GM19468 (cell line): ENCODE measurements at regions not wholly inside any gene's neighbourhood (a gene's known extent, or its start where the extent isn't known, plus 50 kb on each side); places are given as distances from the start of the nearest gene placed in this dataset.
"Not testable (repeated sequence)": the region's sequence is repeated elsewhere in the genome, so short reads cannot be mapped to it uniquely, and the experiment has no call there.

ENCODE experiments used
- ATAC-seq: cut with Tn5 transposase; IDR thresholded peaks from one replicate; pipeline ENCODE4 v1.9.1; 2021; ENCODE audit warnings: mild to moderate bottlenecking, moderate library complexity, moderate number of reproducible peaks; ENCODE audit not compliant: unreplicated experiment; ENCODE audit errors: extremely low read depth

DNA sequence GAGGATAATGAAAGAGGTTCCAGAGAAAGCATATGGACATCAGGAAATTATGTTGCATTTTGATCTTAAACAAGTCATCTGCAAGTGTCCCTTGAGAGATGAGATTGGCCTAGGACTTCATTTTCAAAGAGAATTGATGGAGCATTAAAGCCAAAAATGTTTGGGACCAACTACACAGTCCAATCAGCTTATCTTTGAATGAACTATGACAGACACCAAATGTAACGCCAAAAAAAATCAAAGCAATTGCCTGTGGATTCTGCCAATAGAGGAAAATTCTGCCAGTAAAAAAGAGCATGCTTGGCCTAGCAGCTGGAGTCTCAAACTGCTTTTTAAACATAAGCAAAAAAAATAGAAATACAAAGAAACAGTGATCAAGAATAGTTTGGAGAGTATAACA, 594.5 kb upstream of the CHAC2 start:
- no peak for ATAC-seq

GRCh38 chr2:53170466-53170865, 597.1 kb upstream of the CHAC2 start:
- ATAC-seq: no peak

DNA sequence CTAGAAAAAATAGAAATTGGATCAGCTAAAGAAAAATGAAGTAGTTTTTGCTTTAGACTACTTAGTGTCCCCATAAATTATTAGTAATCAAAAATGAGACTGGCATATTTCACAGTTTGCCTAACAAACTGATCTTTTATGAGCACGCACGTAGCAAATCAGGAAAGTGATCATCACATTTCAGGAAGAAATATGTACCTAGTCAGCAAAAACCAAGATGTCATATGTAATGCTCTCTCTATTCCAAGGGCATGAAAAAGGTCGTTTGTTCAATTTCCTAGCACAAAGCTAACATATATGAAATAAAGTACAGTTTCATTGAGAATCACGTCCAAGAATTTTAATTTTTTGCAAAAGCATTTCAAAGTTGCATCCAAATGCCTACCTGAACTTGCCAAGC, 600.4 kb upstream of the CHAC2 start:
- ATAC-seq: no peak

DNA sequence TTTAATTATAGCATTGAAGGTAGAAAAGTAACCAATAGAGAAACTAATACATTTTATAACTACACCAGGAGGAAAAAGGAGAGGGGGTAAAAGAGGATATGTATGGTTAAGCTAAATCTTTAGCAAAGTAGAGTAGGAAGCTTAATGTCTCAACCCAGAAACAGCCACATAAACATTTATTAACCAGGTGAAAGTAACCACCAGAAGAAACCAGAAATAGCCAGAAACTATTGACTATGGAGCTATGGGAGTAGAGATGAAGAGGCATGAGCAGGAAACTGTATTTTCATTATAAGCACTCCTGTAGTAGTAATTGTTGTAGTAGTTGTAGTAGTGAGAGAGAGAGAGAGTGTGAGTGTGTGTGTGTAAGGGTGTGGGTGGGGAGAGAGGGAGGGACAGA, 617.5 kb upstream of the CHAC2 start:
- no peak for ATAC-seq

DNA sequence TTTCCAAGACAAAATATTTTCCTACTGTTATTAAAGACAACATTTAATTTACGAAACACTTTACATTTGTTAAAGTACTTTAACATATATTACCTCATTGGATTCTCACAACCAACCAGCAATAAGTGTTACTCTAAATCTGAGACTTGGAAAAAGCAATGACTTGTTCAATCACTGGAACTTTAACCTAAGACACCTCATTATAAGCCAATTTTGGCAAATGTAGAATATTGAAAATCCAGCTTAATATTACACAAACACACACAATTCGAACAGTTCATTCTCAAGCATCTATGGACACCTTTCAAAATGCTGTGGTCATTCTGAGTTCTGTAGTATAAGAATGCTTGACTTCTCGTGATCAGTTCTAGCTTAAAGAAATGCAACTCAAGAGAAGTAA, 619.4 kb upstream of the CHAC2 start:
- no peak for ATAC-seq

DNA sequence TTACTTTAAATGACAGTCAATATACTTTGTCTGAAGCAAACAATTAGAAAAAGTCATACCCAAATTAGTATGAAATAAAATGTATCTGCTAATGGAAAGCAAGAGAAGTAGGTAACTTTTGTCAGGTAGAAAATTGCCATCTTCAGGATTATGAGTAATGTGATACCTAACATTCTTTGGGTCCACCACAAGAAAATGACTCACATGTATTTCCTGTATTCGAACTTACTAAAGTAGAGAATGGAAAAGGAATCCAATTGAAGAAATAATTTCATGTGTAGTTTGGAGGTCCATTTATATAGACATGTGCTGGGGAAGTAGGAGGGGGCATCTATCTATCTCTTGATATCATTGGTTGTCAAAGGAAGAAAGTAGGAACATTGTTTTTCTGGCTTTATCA, 636.2 kb upstream of the CHAC2 start:
- no peak for ATAC-seq

DNA sequence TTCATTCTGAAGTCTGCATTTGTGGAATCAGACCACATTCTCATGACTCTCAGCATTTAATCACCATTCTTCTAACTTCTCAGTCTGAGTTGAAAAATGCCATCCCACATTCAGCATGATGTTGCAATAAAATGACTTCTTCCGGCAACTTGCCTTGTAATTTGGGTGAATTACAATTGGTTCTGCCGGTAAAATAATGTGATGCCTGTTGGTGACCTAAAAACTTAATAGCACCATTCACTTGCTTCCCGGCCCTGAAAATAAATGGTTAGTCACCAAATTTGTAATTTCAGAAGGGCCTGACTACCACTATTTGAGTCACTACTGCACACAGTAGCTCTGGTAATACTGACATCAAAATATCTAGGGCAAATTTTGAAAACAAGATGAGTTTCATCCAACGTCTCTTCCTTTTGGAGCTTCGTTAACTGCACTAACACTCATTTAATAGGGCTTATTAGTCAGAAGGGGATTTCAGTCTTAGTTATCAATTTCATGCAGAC, 637.1 kb upstream of the CHAC2 start:
- no peak for ATAC-seq

DNA sequence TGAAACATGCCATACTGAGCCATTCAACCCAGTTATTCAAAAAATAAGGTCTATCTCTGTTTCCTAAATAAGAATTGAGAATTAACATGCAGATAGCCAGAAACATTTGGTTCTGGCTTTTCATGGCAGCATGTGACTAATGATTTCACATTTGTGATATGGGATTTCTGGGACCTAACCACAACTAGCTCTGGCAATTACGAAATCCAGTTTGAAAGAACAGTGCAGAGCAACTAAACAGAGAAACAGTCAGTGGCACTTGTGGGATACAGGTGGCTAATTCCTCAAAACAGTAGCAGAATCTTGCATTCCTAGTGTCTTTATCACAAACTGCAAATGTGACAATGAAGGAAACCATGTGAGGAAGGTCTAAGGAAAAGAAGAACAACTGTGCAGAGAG, 637.8 kb upstream of the CHAC2 start:
- no peak for ATAC-seq

GRCh38 chr2:53127061-53127650, 640.4 kb upstream of the CHAC2 start:
- ATAC-seq: no peak

GRCh38 chr2:53114991-53115390, 652.6 kb upstream of the CHAC2 start:
- ATAC-seq: no peak

DNA sequence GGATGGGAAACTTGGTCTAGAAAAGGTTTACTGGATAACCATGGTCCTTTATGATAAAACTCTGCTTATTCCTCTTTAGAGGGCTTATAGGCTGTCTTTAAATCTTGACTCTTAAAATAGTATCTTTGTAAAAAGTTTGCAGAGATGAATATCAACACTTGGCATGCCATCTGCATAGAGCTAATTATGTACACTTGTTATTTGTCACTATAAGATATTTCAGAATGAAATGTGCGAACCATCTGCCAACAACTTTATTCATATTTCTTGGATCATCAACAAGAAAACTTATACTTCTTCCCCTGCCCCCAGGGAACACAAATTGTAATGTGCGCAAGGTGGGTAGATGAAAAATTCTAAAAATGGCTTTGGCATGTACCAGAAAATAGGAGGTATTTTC, 653.0 kb upstream of the CHAC2 start:
- ATAC-seq: no peak

- not testable (repeated sequence) for ATAC-seq
Measured at GRCh38 chr2:53112408-53112807, 655.2 kb upstream of the CHAC2 start.

DNA sequence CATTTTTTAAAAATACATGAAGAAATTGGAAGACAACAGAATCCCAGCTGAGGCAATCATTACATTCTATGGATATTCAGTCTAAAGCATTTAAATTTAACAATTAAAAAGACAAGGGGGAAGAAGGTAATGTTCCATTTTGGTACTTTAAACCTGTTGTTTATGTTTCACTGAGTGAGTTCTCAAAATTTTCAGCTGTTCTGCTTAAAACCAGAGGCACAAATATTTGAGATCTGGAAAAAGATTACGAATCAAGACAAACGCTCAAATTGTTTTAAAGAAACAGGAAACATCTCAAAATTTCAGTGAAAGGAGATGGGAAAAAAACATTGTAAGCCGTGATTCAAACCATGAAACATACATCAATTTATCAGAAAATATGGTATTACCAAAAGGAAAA, 656.2 kb upstream of the CHAC2 start:
- ATAC-seq: no peak

DNA sequence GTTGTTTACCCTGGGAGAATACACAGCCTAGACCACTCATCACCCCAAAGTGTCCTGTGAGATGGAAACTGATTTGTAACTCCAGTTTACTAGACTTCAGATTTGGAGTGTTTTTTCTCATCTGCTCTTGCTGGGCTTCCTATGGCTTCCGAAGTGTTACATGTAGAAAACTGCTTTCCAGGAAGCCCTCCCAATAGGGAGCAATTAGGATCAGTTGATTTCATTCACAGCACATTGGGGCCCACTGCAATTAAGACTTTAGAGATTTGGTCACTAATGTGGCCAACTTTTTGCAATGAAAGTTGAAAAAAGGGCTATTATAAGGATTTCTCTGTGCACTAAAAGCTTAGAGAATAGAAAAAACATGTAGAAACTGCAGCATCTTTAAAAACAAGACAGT, 656.6 kb upstream of the CHAC2 start:
- ATAC-seq: no peak

GRCh38 chr2:53108246-53108645, 659.4 kb upstream of the CHAC2 start:
- no peak for ATAC-seq

GRCh38 chr2:53104263-53104662, 663.3 kb upstream of the CHAC2 start:
- no peak for ATAC-seq

- no peak for ATAC-seq
Measured at GRCh38 chr2:53103679-53104078, 663.9 kb upstream of the CHAC2 start.

GRCh38 chr2:53098696-53099078, 668.9 kb upstream of the CHAC2 start:
- no peak for ATAC-seq

GRCh38 chr2:53096351-53096750, 671.3 kb upstream of the CHAC2 start:
- no peak for ATAC-seq

GRCh38 chr2:53095664-53096063, 671.9 kb upstream of the CHAC2 start:
- ATAC-seq: no peak

GRCh38 chr2:53095227-53095626, 672.4 kb upstream of the CHAC2 start:
- no peak for ATAC-seq

- ATAC-seq: no peak
Measured at GRCh38 chr2:53093355-53093754, 674.2 kb upstream of the CHAC2 start.

- ATAC-seq: no peak
Measured at GRCh38 chr2:53091183-53091582, 676.4 kb upstream of the CHAC2 start.
